ENCODE measurements at regions not wholly inside any gene's neighbourhood (a gene's known extent, or its start where the extent isn't known, plus 50 kb on each side); places are given as distances from the start of the nearest gene placed in this dataset.

DNA sequence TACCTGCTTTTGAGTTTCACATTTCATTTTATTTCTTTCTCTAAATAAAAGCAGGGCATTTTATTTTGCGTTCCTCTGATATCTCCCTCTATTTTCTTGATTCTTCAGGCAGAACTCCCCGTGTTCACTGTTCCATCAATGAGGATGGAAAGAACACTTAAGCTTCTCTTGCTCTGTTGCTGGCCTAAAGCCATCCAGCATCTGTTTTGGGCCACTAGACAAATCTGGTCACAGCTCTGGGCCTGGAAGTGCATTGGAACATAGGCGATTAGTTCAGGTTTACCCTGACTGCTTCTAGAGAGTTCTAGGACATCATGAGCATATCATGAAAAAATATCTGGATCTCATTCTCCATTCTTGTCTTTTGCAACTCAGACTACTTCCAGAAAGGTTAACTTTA, 611.2 kb downstream of the UTRN start:
- no peak overlapping the region for H3K27ac ChIP-seq
- TF ChIP-seq CTCF (IDR thresholded peaks at IDR 0.05), result no peak

DNA sequence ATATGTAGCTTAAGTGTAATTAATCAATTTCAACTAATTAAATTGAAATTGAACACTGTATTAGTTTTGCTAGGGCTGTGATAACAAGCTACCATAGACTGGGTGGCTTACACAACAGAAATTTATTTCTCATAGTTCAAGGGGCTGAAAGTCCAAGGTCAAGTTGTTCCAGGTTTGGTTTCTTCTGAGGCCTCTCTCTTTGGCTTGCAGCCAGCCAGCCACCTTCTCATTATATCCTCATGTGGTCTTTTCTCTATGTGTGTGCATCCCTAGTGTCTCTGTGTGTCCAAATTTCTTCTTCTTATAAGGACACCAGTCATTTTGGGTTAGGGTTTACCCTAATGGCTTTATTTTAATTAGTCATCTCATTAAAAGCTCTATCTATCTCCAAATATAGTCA, 611.7 kb downstream of the UTRN start:
- Histone ChIP-seq H3K27me3 (no peaks in the 10 kb centered on the region), H3K4me3 (no peak overlapping the region), H3K4me1 (no peaks in the 10 kb centered on the region), H3K36me3 (no peaks in the 10 kb centered on the region), H3K27ac (no peak overlapping the region), H3K9me3 (no peaks in the 10 kb centered on the region)
- no peak for TF ChIP-seq CTCF (IDR thresholded peaks at IDR 0.05)
- DNase-seq (ENCODE audit: low spot score), result no peak

More for the DNA sequence above, 611.2 kb downstream of the UTRN start:
- no peaks in the 10 kb centered on the region for H3K4me1 ChIP-seq
- no peaks in the 10 kb centered on the region for H3K27me3 ChIP-seq
- no peaks in the 10 kb centered on the region for H3K36me3 ChIP-seq
- no peak overlapping the region for H3K4me3 ChIP-seq
- DNase-seq (ENCODE audit: low spot score), result no peak
- H3K9me3 ChIP-seq, result no peaks in the 10 kb centered on the region

GRCh38 chr6:144897441-144897921, 612.3 kb downstream of the UTRN start:
- H3K36me3 ChIP-seq, result no peaks in the 10 kb centered on the region
- DNase-seq (ENCODE audit: low spot score), result no peak
- H3K27ac ChIP-seq, result no peak overlapping the region
- no peaks in the 10 kb centered on the region for H3K9me3 ChIP-seq
- H3K4me1 ChIP-seq, result no peaks in the 10 kb centered on the region
- TF ChIP-seq CTCF (IDR thresholded peaks at IDR 0.05), result no peak
- no peak overlapping the region for H3K4me3 ChIP-seq
- H3K27me3 ChIP-seq, result no peaks in the 10 kb centered on the region

GRCh38 chr6:144898052-144898689, 613.0 kb downstream of the UTRN start:
- Histone ChIP-seq H3K27ac (no peak overlapping the region), H3K36me3 (no peaks in the 10 kb centered on the region), H3K9me3 (no peaks in the 10 kb centered on the region), H3K4me1 (no peaks in the 10 kb centered on the region), H3K27me3 (no peaks in the 10 kb centered on the region), H3K4me3 (no peak overlapping the region)
- no peak for DNase-seq (ENCODE audit: low spot score)
- TF ChIP-seq CTCF (IDR thresholded peaks at IDR 0.05), result no peak

- Histone ChIP-seq H3K27me3 (no peaks in the 10 kb centered on the region), H3K9me3 (no peaks in the 10 kb centered on the region), H3K4me3 (no peak overlapping the region), H3K4me1 (no peaks in the 10 kb centered on the region), H3K27ac (no peak overlapping the region), H3K36me3 (no peaks in the 10 kb centered on the region)
- no peak for TF ChIP-seq CTCF (IDR thresholded peaks at IDR 0.05)
- no peak for DNase-seq (ENCODE audit: low spot score)
Measured at GRCh38 chr6:144898741-144899140, 613.6 kb downstream of the UTRN start.

DNA sequence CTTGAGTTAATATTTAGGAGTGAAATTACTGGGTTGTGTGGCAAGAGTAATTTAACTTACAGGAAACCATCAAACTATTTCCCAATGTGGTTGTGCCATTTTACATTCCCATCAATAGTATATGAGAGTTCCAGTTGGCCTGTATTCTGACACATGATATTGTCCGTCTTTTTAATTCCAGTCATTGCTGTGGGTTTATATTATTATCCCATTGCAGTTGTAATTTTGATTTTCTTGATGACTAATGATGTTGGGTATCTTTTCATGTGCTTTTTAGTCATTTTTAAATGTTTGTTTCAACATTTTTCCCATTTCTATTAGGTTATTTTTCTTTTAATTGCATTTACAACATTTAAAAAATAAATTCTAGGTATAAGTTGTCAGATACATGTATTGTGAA, 614.0 kb downstream of the UTRN start:
- no peaks in the 10 kb centered on the region for H3K27me3 ChIP-seq
- no peaks in the 10 kb centered on the region for H3K36me3 ChIP-seq
- no peaks in the 10 kb centered on the region for H3K4me1 ChIP-seq
- no peaks in the 10 kb centered on the region for H3K9me3 ChIP-seq
- no peak for TF ChIP-seq CTCF (IDR thresholded peaks at IDR 0.05)
- no peak for DNase-seq (ENCODE audit: low spot score)
- H3K4me3 ChIP-seq, result no peak overlapping the region
- no peak overlapping the region for H3K27ac ChIP-seq
